Left ventricle myocardium inferior (tissue), 1 donor: ENCODE measurements at regions not wholly inside any gene's neighbourhood (a gene's known extent, or its start where the extent isn't known, plus 50 kb on each side); places are given as distances from the start of the nearest gene placed in this dataset.

Experiments used
- DNase-seq: peaks from one replicate; pipeline ENCODE4 v3.0.0-alpha.2; 2020
- H3K27ac ChIP-seq: fragments of 200-600 bp; replicated peaks from 2 replicates; pipeline ENCODE4 v1.8.0; 2021
- H3K27me3 ChIP-seq: fragments of 200-600 bp; 2 replicates; pipeline ENCODE4 v1.8.0; 2021; ENCODE audit warnings: low read depth
- H3K36me3 ChIP-seq: fragments of 200-600 bp; 2 replicates; pipeline ENCODE4 v1.8.0; 2021
- H3K4me1 ChIP-seq: fragments of 200-600 bp; 2 replicates; pipeline ENCODE4 v1.8.0; 2021
- H3K4me3 ChIP-seq: fragments of 200-600 bp; 2 replicates; pipeline ENCODE4 v1.8.0; 2021; ENCODE audit warnings: mild to moderate bottlenecking, moderate library complexity
- H3K9me3 ChIP-seq: fragments of 200-600 bp; replicated peaks from 2 replicates; pipeline ENCODE4 v1.8.0; 2021
- intact Hi-C: fragments of 100-400 bp; cut with micrococcal nuclease; formaldehyde crosslinking; loops from one replicate; pipeline ENCODE4 v1.11.0; 2022
- TF ChIP-seq, protein P1 (sequence below): fragments of 200-600 bp; IDR thresholded peaks from 2 replicates; pipeline ENCODE4 v1.8.0; 2021; ENCODE audit warnings: antibody characterized with exemption, mild to moderate bottlenecking, borderline replicate concordance
- donor health status: DM: no; HTN: yes; CAD: no; lungs with severe emphysema.

DNA sequence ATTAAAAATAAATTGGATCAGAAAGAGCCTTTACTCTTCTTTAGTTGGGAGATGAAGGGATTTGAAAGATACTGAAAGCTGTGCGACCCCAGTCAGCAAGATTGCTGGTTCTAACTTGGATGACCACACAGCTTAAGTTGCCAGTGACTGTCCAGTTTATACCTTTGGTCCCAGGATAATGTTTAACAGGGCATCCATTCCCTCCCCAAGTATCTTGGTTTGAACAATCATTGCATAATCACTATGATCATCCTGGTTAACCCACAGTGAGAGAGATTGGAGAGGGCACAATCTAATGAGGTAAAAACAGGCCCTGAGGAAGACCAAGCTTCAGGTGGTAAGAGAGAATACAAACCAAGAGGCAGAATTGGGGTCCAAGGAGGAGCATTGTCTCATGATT lies 798.3 kb downstream of the MAFB start:
- Histone ChIP-seq H3K27ac (no peak overlapping the region), H3K4me3 (no peak overlapping the region), H3K36me3 (no peaks in the 10 kb centered on the region), H3K9me3 (no peaks in the 10 kb centered on the region), H3K4me1 (peaks cover 11% of the 10 kb centered on the region), H3K27me3 (no peaks in the 10 kb centered on the region)
- intact Hi-C loops: no loop called here
- TF ChIP-seq, protein P1, sequence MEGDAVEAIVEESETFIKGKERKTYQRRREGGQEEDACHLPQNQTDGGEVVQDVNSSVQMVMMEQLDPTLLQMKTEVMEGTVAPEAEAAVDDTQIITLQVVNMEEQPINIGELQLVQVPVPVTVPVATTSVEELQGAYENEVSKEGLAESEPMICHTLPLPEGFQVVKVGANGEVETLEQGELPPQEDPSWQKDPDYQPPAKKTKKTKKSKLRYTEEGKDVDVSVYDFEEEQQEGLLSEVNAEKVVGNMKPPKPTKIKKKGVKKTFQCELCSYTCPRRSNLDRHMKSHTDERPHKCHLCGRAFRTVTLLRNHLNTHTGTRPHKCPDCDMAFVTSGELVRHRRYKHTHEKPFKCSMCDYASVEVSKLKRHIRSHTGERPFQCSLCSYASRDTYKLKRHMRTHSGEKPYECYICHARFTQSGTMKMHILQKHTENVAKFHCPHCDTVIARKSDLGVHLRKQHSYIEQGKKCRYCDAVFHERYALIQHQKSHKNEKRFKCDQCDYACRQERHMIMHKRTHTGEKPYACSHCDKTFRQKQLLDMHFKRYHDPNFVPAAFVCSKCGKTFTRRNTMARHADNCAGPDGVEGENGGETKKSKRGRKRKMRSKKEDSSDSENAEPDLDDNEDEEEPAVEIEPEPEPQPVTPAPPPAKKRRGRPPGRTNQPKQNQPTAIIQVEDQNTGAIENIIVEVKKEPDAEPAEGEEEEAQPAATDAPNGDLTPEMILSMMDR: no peak
- no peak for DNase-seq

DNA sequence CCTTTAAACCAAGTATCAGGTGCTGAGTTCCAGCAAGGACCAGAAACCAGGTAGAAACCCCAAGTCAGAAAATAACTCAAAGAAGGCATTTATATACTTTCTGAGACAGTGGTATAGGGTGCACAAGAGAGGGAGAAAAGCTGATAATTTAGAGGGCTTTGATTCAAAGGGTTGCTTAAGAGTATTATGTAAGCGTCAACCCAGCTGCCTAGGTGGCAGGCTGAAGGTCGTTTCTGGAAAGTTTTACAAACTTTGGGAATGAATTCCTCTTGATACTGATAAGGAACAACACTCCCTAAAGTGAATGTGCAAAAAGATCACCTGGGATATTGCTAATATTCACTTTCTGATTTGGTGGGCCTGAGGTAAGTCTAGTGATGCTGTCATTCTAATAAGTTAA lies 800.7 kb downstream of the MAFB start:
- no peak for DNase-seq
- Histone ChIP-seq H3K27ac (no peak overlapping the region), H3K4me3 (no peak overlapping the region), H3K9me3 (no peaks in the 10 kb centered on the region), H3K27me3 (no peaks in the 10 kb centered on the region), H3K4me1 (peaks cover 7% of the 10 kb centered on the region), H3K36me3 (no peaks in the 10 kb centered on the region)
- intact Hi-C loops: no loop called here
- TF ChIP-seq, protein P1: no peak

- Histone ChIP-seq H3K9me3 (peaks cover 10% of the 10 kb centered on the region), H3K36me3 (no peaks in the 10 kb centered on the region), H3K4me3 (no peak overlapping the region), H3K4me1 (peaks cover 7% of the 10 kb centered on the region), H3K27me3 (no peaks in the 10 kb centered on the region), H3K27ac (peak overlapping the region; percentile 44)
- TF ChIP-seq, protein P1: no peak
- DNase-seq: peak; percentile 31
- intact Hi-C loops: no loop called here
Measured at GRCh38 chr20:39886650-39887190, 802.3 kb downstream of the MAFB start.

- TF ChIP-seq, protein P1: peak; percentile 74
- intact Hi-C loops: no loop called here
- H3K27me3 ChIP-seq: no peaks in the 10 kb centered on the region
- H3K4me1 ChIP-seq: peaks cover 7% of the 10 kb centered on the region
- H3K9me3 ChIP-seq: peaks cover 12% of the 10 kb centered on the region
- peak overlapping the region; percentile 44 for H3K27ac ChIP-seq
- H3K36me3 ChIP-seq: no peaks in the 10 kb centered on the region
- H3K4me3 ChIP-seq: no peak overlapping the region
- peak; percentile 70 for DNase-seq
Measured at GRCh38 chr20:39885975-39886649, 802.9 kb downstream of the MAFB start.

DNA sequence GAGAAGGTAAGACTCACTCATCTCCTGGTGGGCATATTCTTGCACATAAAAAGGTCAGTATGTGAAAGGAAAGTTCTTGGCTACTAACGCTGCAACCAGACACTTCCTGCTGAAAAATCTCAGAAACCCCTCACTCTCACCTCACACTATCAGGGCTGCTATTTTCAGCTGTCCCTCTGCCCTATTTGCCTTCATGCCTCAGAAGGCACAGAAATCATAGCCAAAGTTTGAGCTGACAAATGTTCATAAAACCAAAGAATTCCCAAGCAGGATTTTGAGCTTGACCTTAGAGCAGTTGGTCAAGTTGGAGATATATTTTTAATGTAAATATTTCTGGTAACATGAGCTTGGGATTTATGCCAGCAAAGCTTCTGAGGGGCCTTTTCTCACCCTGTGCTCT lies 806.2 kb downstream of the MAFB start:
- H3K27me3 ChIP-seq: no peaks in the 10 kb centered on the region
- DNase-seq: no peak
- no peaks in the 10 kb centered on the region for H3K36me3 ChIP-seq
- peaks cover 12% of the 10 kb centered on the region for H3K9me3 ChIP-seq
- peaks cover 7% of the 10 kb centered on the region for H3K4me1 ChIP-seq
- no peak overlapping the region for H3K27ac ChIP-seq
- TF ChIP-seq, protein P1: no peak
- intact Hi-C loops: no loop called here
- H3K4me3 ChIP-seq: no peak overlapping the region
